Right lobe of liver (tissue), 6 donors: ENCODE measurements at regions not wholly inside any gene's neighbourhood (a gene's known extent, or its start where the extent isn't known, plus 50 kb on each side); places are given as distances from the start of the nearest gene placed in this dataset.

Experiments used
- ATAC-seq, 4 donors: fragments of 200-7000 bp; cut with Tn5 transposase; one replicate each; pipeline ENCODE4 v1.9.1; 2020; ENCODE audit warnings: mild to moderate bottlenecking in 4 of 4, moderate library complexity in 4 of 4
- DNase-seq, 3 donors: peaks; one replicate each; pipeline ENCODE4 v3.0.0-alpha.2; 2020
- H3K27ac ChIP-seq, 3 donors: fragments of 200-600 bp; one replicate each; pipeline ENCODE4 v1.8.0; 2022
- H3K27me3 ChIP-seq, 2 donors: fragments of 200-600 bp; one replicate each; pipeline ENCODE4 v1.8.0; 2022
- H3K36me3 ChIP-seq, 4 donors: fragments of 200-600 bp; sonication (generic) in 1 of 4; one replicate each; pipeline versions ENCODE4 v1.5.1 to v1.8.0; 2017 to 2022; ENCODE audit warnings: control low read depth in 1 of 4
- H3K4me1 ChIP-seq, 4 donors: fragments of 200-600 bp; sonication (generic) in 1 of 4; one replicate each; pipeline versions ENCODE4 v1.5.1 to v1.8.0; 2017 to 2022; ENCODE audit warnings: control low read depth in 1 of 4
- H3K4me3 ChIP-seq, 3 donors: fragments of 200-600 bp; one replicate each; pipeline ENCODE4 v1.8.0; 2022
- H3K9me3 ChIP-seq, 4 donors: fragments of 200-600 bp; sonication (generic) in 1 of 4; one replicate each; pipeline versions ENCODE4 v1.5.1 to v1.8.0; 2017 to 2022; ENCODE audit warnings: control low read depth in 1 of 4
- CTCF ChIP-seq, 4 donors: fragments of 200-600 bp in 3 of 4; fragments of 450-650 bp in 1 of 4; IDR thresholded peaks; one replicate each; pipeline versions ENCODE4 v1.5.1 to v1.8.0; 2016 to 2022; ENCODE audit warnings: antibody characterized with exemption in 4 of 4, mild to moderate bottlenecking in 2 of 4
- POLR2A ChIP-seq: fragments of 450-650 bp; IDR thresholded peaks from one replicate; pipeline ENCODE4 v1.6.1; 2017; ENCODE audit warnings: antibody characterized with exemption, mild to moderate bottlenecking
- WGBS: methylation state at CpG from one replicate; pipeline ENCODE4 v1.1.6; 2018; ENCODE audit warnings: low coverage, low lambda C conversion rate; ENCODE audit not compliant: insufficient coverage; ENCODE audit errors: missing lambda C conversion rate; 5-methylcytosine and 5-hydroxymethylcytosine counted together
- intact Hi-C, 2 donors: fragments of 100-400 bp; cut with DNase I; formaldehyde crosslinking; loops; one replicate each; pipeline versions ENCODE4 v1.11.2 to v1.14.1; 2022
- small RNA-seq, 2 experiments: library from RNA; depleted of rRNA; stranded (forward); fragments of <200 nt; gene quantifications; one replicate each; pipeline ENCODE3, GENCODE V24; 2016
- donor health status: DM: no; HTN: yes; CAD: no.
- donor health status: DM: no; HTN: no; CAD: no.
- donor health status: DM: no; HTN: no; CAD: no.
- donor health status: DM: no; HTN: yes; CAD: no.
- donor health status: DM: no; HTN: yes; CAD: no.

GRCh38 chr15:75763137-75763611 is 50.5 kb upstream of the CSPG4 start:
- TF ChIP-seq POLR2A (no peak), CTCF (IDR thresholded peaks at IDR 0.05) (no peak)
- Histone ChIP-seq H3K36me3 (no peaks in the 10 kb centered on the region), H3K27ac (no peak overlapping the region), H3K4me3 (no peak overlapping the region), H3K4me1 (peaks cover 0 to 14% (median 0%) of the 10 kb centered on the region in 4 donors), H3K27me3 (no peaks in the 10 kb centered on the region), H3K9me3 (no peaks in the 10 kb centered on the region)
- WGBS = 75% methylated on average over 2 of the region's 8 CpGs
- ATAC-seq = no peak
- intact Hi-C loops = no loop called here
- no peak for DNase-seq

Small RNA genes lying in the stretch of these regions (small RNA-seq; reads per million reads assigned to genes)
- gene RN7SL319P = 0 reads per million in 2 experiments
